ENCODE measurements at regions not wholly inside any gene's neighbourhood (a gene's known extent, or its start where the extent isn't known, plus 50 kb on each side); places are given as distances from the start of the nearest gene placed in this dataset.

GRCh38 chr15:35211240-35211902, 126.3 kb upstream of the NANOGP8 start:
- Histone ChIP-seq H3K27me3 (ENCODE audit: control insufficient read depth in 2 of 2, insufficient read depth in 2 of 2, low read length in 2 of 2) (no peaks in the 10 kb centered on the region), H3K9me1 (replicated peaks; ENCODE audit: control insufficient read depth, extremely low read depth, insufficient read depth, low read length) (peaks cover 2% of the 10 kb centered on the region), H3K79me2 (ENCODE audit: control insufficient read depth, insufficient read depth, low read length) (no peaks in the 10 kb centered on the region), H3K36me3 (ENCODE audit: control insufficient read depth in 2 of 2, extremely low read depth in 1 of 2, insufficient read depth in 2 of 2, low read length in 2 of 2) (no peaks in the 10 kb centered on the region), H3K4me3 (replicated peaks in 1 of 3; ENCODE audit: insufficient read depth in 1 of 3, low read depth in 1 of 3, low read length in 3 of 3) (no peak overlapping the region), H3K27ac (ENCODE audit: insufficient read depth, low read depth, low read length) (no peak overlapping the region), H3K9me3 (replicated peaks; ENCODE audit: control insufficient read depth, insufficient read depth, low read length) (no peaks in the 10 kb centered on the region), H4K20me1 (replicated peaks; ENCODE audit: control insufficient read depth, extremely low read depth, insufficient read depth, low read length) (no peaks in the 10 kb centered on the region), H2AFZ (ENCODE audit: low read depth, low read length) (no peak overlapping the region), H3K4me1 (ENCODE audit: control insufficient read depth, extremely low read depth, insufficient read depth, low read length) (no peaks in the 10 kb centered on the region), H3K4me2 (ENCODE audit: insufficient read depth, low read length) (no peak overlapping the region), H3K9ac (replicated peaks; ENCODE audit: extremely low read depth, insufficient read depth, low read length) (no peak overlapping the region)
- ChIA-PET POLR2A (no interaction called here), CTCF (no interaction called here)
- DNase-seq (ENCODE audit: low read depth, low spot score), result no peak
- no TSS peak for BruUV-seq (replicated peaks)
- no peak for FAIRE-seq
- TF ChIP-seq EZH2 (IDR thresholded peaks at IDR 0.05; ENCODE audit: borderline replicate concordance, low read depth, low read length, severe bottlenecking) (no peak), POLR2A (IDR thresholded peaks at IDR 0.05; ENCODE audit: low read depth, low read length) (no peak), POLR2AphosphoS5 (IDR thresholded peaks at IDR 0.05; ENCODE audit: insufficient read depth, low read depth, low read length) (no peak)
- dilution Hi-C loops (cut with MboI; ENCODE audit: extremely low pct_ligation_motif_present, low sequenced_read_pairs), result no loop called here
- intact Hi-C loops (cut with micrococcal nuclease), result no loop called here

- Histone ChIP-seq H4K20me1 (replicated peaks; ENCODE audit: control insufficient read depth, extremely low read depth, insufficient read depth, low read length) (no peaks in the 10 kb centered on the region), H3K4me2 (ENCODE audit: insufficient read depth, low read length) (no peak overlapping the region), H3K4me3 (replicated peaks in 1 of 3; ENCODE audit: insufficient read depth in 1 of 3, low read depth in 1 of 3, low read length in 3 of 3) (no peak overlapping the region), H3K27me3 (ENCODE audit: control insufficient read depth in 2 of 2, insufficient read depth in 2 of 2, low read length in 2 of 2) (no peaks in the 10 kb centered on the region), H3K36me3 (ENCODE audit: control insufficient read depth in 2 of 2, extremely low read depth in 1 of 2, insufficient read depth in 2 of 2, low read length in 2 of 2) (no peaks in the 10 kb centered on the region), H3K4me1 (ENCODE audit: control insufficient read depth, extremely low read depth, insufficient read depth, low read length) (no peaks in the 10 kb centered on the region), H3K27ac (ENCODE audit: insufficient read depth, low read depth, low read length) (no peak overlapping the region), H3K9ac (replicated peaks; ENCODE audit: extremely low read depth, insufficient read depth, low read length) (no peak overlapping the region), H3K79me2 (ENCODE audit: control insufficient read depth, insufficient read depth, low read length) (no peaks in the 10 kb centered on the region), H3K9me3 (replicated peaks; ENCODE audit: control insufficient read depth, insufficient read depth, low read length) (no peaks in the 10 kb centered on the region), H3K9me1 (replicated peaks; ENCODE audit: control insufficient read depth, extremely low read depth, insufficient read depth, low read length) (peaks cover 2% of the 10 kb centered on the region), H2AFZ (ENCODE audit: low read depth, low read length) (no peak overlapping the region)
- TF ChIP-seq POLR2A (IDR thresholded peaks at IDR 0.05; ENCODE audit: low read depth, low read length), result no peak
- TF ChIP-seq GATA2 (IDR thresholded peaks at IDR 0.05; ENCODE audit: insufficient read depth, insufficient read length, low read depth, low read length), result no peak
- no peak for TF ChIP-seq JUN (IDR thresholded peaks at IDR 0.05; ENCODE audit: borderline replicate concordance, insufficient read depth, insufficient read length, low read depth)
- no peak for TF ChIP-seq CTCF (IDR thresholded peaks at IDR 0.05; ENCODE audit: extremely low read depth in 1 of 2, insufficient read depth in 1 of 2, low read depth in 1 of 2, low read length in 2 of 2)
- TF ChIP-seq MYC (IDR thresholded peaks at IDR 0.05; ENCODE audit: low read depth, low read length), result no peak
- TF ChIP-seq EZH2 (IDR thresholded peaks at IDR 0.05; ENCODE audit: borderline replicate concordance, low read depth, low read length, severe bottlenecking), result no peak
- dilution Hi-C loops (cut with MboI; ENCODE audit: extremely low pct_ligation_motif_present, low sequenced_read_pairs), result no loop called here
- no peak for DNase-seq (ENCODE audit: low read depth, low spot score)
- no peak for FAIRE-seq
- CTCF ChIA-PET, result no interaction called here
- intact Hi-C loops (cut with micrococcal nuclease), result no loop called here
- POLR2A ChIA-PET, result no interaction called here
- BruUV-seq (replicated peaks), result no TSS peak
Observed at GRCh38 chr15:35210370-35210769, 125.3 kb upstream of the NANOGP8 start.

Measured in endothelial cell of umbilical vein (primary cell).